ENCODE measurements at regions not wholly inside any gene's neighbourhood (a gene's known extent, or its start where the extent isn't known, plus 50 kb on each side); places are given as distances from the start of the nearest gene placed in this dataset.

- TF ChIP-seq RAD21 (IDR thresholded peaks at IDR 0.05 in 1 of 2, conservative IDR thresholded peaks at IDR 0.05 in 1 of 2; ENCODE audit: low read depth in 2 of 2, low read length in 2 of 2) (no peak), GABPA (IDR thresholded peaks at IDR 0.05; ENCODE audit: borderline replicate concordance, insufficient read depth, low read length) (no peak), SUZ12 (IDR thresholded peaks at IDR 0.05; ENCODE audit: low read length) (no peak)
Observed at GRCh38 chr15:38829086-38829485, 264.5 kb upstream of the RASGRP1 start (continued).
